ENCODE measurements at regions not wholly inside any gene's neighbourhood (a gene's known extent, or its start where the extent isn't known, plus 50 kb on each side); places are given as distances from the start of the nearest gene placed in this dataset.
"Not testable (repeated sequence)": the region's sequence is repeated elsewhere in the genome, so short reads cannot be mapped to it uniquely, and the experiment has no call there.

DNA sequence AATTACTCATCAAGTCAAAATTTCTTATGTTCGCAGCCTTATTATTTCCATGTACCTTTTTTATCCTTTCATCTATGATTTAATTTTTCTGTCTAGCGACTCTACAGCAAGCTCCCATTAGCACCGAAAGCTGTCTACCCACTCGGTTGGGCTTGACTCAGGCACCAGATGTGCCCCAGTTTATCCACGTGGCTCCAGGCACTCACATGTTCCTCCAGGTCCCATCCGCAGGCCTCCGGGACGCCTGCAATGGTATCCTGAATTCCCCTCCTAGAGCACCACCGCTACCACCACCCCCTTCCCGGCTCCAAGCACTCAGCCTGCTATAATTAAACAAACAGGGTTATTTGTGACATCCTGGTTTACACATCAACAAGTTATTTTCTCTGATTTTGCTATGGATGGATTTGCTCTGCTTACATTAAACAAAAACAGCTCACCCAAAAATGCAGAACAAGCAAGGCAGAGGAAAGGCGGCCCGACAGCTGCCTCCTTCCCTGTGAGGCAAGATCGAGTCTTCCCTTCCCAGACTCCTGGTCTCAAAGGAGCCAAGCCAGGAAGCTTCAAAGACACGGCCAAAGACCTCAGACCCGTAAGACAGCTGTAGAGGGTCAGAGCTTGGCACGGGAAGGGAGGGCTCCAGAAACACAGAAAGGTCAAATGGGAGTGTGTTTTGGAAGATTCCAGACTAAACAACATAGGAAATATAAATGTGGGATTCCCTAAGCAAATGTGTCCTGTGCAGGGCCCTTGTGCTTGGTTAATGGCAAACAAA lies 253.8 kb downstream of the TTC8 start:
- DNase-seq, result no peak

DNA sequence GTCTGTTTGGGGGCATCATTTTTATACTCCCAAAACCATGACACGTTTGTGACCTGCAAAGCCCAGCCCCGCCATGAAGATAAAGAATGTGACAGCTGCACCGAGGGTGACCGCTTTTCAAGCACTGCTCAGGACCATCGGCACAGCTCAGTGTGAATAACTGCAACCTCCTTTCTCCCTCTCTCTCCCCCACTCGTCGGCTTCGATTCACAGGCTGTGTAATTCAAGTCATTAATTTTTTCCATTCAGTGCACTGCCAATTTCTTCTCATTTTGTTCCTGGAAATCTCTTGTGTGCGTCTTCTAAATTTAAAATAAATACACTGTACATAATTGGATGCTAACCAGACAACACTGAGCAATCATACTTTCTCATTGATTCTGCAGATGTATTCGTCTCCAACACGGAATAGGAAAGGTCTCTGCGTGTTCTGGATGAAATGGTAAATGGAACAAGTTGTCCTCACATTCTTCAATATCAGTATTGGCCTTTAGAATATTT lies 260.8 kb downstream of the TTC8 start:
- DNase-seq, result no peak

- no peak for DNase-seq
Measured at GRCh38 chr14:89085737-89086382, 261.4 kb downstream of the TTC8 start.

GRCh38 chr14:89088530-89088929 lies 264.1 kb downstream of the TTC8 start:
- DNase-seq, result no peak

DNA sequence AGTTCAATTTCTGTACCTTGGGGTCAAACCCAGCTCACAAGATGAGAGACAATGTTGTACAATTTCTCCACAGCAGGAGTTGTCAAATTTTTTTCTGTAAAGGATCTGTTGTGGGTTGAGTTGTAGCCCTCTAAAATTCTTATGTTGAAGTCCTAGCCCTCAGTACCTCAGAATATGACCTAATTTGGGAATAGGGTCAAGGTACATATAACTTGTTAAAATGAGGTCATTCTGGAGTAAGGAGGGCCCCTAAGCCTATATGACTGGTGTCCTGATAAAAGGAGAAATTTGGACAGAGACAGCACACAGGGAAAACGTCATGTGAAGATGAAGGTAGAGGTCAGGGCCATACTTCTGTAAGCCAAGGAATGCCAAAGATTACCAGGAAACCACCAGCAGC lies 264.9 kb downstream of the TTC8 start:
- DNase-seq, result no peak

GRCh38 chr14:89091781-89092180 lies 267.3 kb downstream of the TTC8 start:
- no peak for DNase-seq

DNA sequence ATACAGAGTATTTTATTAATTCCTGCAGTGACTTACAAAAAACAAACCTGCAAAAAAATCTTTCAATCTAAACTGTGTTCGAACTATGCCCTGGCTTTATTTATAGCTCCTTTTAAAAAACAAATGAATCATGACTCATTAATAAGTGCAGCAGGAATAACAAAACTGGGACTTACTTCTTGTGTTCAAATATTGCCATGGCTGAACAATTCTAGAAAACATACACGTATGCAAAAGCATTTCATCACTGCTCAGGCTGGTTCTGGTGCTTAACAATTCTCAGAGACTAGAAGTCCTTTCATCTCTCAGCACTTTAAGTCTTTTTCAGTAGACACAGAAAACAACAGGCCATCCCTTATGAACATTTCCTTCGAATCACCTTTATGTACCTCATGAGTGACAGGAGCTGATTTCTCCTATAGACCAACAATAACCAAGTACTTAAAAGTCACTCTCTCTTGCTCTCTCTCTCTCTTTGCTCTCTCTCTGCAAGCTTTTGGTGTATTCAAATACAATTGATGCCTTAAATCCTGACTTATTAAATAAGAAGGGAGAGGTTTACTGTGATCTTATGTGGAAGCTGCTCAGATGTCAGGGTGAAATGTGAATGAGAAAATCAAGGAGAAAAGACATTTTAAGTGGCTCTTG lies 268.8 kb downstream of the TTC8 start:
- DNase-seq, result no peak

DNA sequence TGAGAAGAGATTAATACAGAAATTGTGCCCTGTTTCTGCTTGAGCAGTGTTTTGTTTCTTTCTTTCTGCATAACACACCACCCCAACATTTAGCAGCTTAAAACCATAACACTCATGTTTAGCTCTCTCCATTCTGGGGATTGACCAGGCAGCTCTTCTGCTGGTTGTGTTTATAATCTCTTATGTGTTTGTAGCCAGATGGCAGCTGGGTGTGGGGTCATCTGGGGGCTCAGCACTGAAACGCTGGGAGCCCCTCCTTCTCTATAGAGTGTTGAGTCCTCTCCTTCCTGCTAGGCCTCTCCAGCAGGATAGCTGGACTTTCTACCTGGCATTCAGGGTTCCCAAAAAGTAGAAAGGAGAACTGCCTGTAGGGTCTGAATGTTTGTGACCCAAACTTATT lies 270.6 kb downstream of the TTC8 start:
- DNase-seq, result no peak

DNA sequence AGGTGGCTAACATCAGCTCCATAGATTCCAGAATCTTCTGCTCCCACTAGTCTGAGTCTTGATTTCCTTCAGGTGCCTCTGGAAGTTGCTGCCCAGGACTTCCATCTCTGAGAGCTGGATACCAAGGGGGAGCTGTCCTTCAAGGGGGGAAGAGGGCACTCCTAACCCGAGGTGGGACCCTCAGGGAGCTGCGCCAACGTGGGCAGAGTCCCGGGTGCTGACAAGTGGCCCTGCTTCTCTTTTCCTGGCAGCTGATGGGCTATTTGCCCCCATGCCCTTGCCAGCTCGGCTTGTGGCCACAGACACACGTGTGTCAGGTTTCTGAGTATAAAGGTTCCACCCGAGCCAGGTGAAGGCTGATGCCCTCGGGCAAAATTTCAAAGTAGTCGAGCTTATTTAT lies 272.5 kb downstream of the TTC8 start:
- DNase-seq, result no peak

DNA sequence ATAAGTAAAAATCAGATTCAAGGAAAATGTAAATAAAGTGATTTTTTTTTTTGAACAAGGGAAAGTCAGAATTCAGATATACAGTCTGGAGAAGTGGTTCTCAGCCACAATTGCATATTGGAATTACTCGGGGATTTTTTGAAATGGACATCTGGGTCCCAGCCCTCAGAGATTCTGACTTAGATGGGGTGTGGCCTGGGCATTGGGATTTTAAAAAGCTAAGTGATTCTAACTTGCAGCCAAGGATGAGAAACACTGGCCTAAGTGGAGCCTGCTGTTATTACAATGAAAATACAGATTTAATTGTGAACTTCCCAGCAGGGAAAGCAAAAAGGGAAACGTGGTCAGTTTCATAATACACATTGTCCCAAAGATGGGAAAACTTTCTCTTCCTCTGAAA lies 273.8 kb downstream of the TTC8 start:
- DNase-seq, result no peak

DNA sequence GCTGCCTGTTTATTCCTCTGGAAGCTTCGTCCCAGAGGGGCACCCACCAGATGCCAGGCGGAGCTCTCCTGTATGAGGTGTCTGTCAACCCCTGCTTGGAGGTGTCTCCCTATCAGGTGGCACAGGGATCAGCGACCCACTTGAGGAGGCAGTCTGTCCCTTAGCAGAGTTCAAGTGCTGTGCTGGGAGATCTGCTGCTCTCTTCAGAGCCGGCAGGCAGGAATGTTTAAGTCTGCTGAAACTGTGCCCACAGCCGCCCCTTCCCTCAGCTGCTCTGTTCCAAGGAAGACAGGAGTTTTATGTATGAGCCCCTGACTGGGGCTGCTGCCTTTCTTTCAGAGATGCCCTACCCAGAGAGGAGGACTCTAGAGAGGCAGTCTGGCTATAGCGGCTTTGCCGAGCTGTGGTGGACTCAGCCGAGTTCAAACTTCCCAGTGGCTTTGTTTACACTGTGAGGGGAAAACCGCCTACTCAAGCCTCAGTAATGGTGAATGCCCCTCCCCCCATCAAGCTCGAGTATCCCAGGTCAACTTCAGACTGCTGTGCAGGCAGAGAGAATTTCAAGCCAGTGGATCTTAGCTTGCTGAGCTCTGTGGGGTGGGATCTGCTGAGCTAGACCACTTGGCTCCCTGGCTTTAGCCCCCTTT lies 279.8 kb downstream of the TTC8 start:
- not testable (repeated sequence) for DNase-seq

DNA sequence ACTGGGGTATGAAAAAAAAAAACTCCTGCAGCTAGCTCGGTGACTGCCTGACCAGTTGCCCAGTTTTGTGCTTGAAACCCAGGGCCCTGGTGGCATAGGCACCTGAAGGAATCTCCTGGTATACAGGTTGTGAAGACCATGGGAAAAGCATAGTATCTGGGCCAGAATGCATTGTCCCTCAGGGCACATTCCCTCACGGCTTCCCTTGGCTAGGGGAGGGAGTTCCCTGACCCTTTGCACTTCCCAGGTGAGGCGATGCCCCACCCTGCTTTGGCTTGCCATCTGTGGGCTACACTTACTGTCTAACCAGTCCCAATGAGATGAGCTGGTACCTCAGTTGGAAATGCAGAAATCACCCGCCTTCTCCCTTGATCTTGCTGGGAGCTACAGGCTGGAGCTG lies 280.4 kb downstream of the TTC8 start:
- not testable (repeated sequence) for DNase-seq

Data from SHP77 treated with DMSO at 0.1 percent for 48 hours (cell line).